ENCODE measurements at regions not wholly inside any gene's neighbourhood (a gene's known extent, or its start where the extent isn't known, plus 50 kb on each side); places are given as distances from the start of the nearest gene placed in this dataset.

GRCh38 chr19:13700621-13701020 is 63.7 kb upstream of the MRI1 start:
- H3K9me3 Mint-ChIP-seq, result peaks cover 14% of the 10 kb centered on the region
- POLR2A ChIA-PET, result no interaction called here
- DNase-seq (ENCODE audit: low spot score) (no peak), ATAC-seq (no peak)
- H3K27me3 Mint-ChIP-seq (ENCODE audit: low read depth), result peaks cover 18% of the 10 kb centered on the region
- no peak overlapping the region for H3K27ac Mint-ChIP-seq
- no peak for TF ChIP-seq CBFB (CRISPR knock-in tag; IDR thresholded peaks at IDR 0.05; ENCODE audit: low read depth)
- no peak for TF ChIP-seq TEAD1 (CRISPR knock-in tag; IDR thresholded peaks at IDR 0.05)
- TF ChIP-seq SOX15 (CRISPR knock-in tag; IDR thresholded peaks at IDR 0.05), result no peak
- TF ChIP-seq, protein P1, sequence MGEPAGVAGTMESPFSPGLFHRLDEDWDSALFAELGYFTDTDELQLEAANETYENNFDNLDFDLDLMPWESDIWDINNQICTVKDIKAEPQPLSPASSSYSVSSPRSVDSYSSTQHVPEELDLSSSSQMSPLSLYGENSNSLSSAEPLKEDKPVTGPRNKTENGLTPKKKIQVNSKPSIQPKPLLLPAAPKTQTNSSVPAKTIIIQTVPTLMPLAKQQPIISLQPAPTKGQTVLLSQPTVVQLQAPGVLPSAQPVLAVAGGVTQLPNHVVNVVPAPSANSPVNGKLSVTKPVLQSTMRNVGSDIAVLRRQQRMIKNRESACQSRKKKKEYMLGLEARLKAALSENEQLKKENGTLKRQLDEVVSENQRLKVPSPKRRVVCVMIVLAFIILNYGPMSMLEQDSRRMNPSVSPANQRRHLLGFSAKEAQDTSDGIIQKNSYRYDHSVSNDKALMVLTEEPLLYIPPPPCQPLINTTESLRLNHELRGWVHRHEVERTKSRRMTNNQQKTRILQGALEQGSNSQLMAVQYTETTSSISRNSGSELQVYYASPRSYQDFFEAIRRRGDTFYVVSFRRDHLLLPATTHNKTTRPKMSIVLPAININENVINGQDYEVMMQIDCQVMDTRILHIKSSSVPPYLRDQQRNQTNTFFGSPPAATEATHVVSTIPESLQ (CRISPR knock-in tag; IDR thresholded peaks at IDR 0.05), result no peak
- no peak for TF ChIP-seq HMGA2 (CRISPR knock-in tag; IDR thresholded peaks at IDR 0.05)
- TF ChIP-seq FOXP1 (CRISPR knock-in tag; IDR thresholded peaks at IDR 0.05; ENCODE audit: borderline replicate concordance), result no peak
- no peak for TF ChIP-seq OVOL2 (CRISPR knock-in tag; IDR thresholded peaks at IDR 0.05; ENCODE audit: borderline replicate concordance)
- TF ChIP-seq ZBTB43 (CRISPR knock-in tag; IDR thresholded peaks at IDR 0.05), result no peak
- H3K36me3 Mint-ChIP-seq, result peaks cover 5% of the 10 kb centered on the region; the same call in 1 of the 2 replicates
- H3K4me1 Mint-ChIP-seq, result no peaks in the 10 kb centered on the region
- CTCF ChIA-PET, result interaction anchor here (0.6 kb wide), 1 partner anchor 511 kb away, joined by 4 read pairs; no protein-coding TSS in a partner anchor
- no peak overlapping the region for H3K4me3 Mint-ChIP-seq

- POLR2A ChIA-PET, result no interaction called here
- H3K4me3 Mint-ChIP-seq, result no peak overlapping the region
- no peak for ATAC-seq
- TF ChIP-seq OVOL2 (CRISPR knock-in tag; IDR thresholded peaks at IDR 0.05; ENCODE audit: borderline replicate concordance) (no peak), HMGXB4 (CRISPR knock-in tag; IDR thresholded peaks at IDR 0.05) (no peak), AFF4 (CRISPR knock-in tag; IDR thresholded peaks at IDR 0.05; ENCODE audit: borderline replicate concordance) (no peak), NFE2L1 (CRISPR knock-in tag; IDR thresholded peaks at IDR 0.05) (no peak), NR2C2 (CRISPR knock-in tag; IDR thresholded peaks at IDR 0.05) (no peak), JUN (CRISPR knock-in tag; IDR thresholded peaks at IDR 0.05) (no peak), KAT7 (CRISPR knock-in tag; IDR thresholded peaks at IDR 0.05; ENCODE audit: borderline replicate concordance) (no peak), IRF1 (CRISPR knock-in tag; IDR thresholded peaks at IDR 0.05) (no peak), GTF2I (CRISPR knock-in tag; conservative IDR thresholded peaks at IDR 0.05) (no peak)
- TF ChIP-seq, protein P1 (CRISPR knock-in tag; IDR thresholded peaks at IDR 0.05), result no peak
- H3K4me1 Mint-ChIP-seq, result no peaks in the 10 kb centered on the region
- no peak for DNase-seq (ENCODE audit: low spot score)
- no peaks in the 10 kb centered on the region; the same call in 1 of the 2 replicates for H3K36me3 Mint-ChIP-seq
- H3K27ac Mint-ChIP-seq, result no peak overlapping the region
- peaks cover 7% of the 10 kb centered on the region; the same call in 1 of the 2 replicates for H3K9me3 Mint-ChIP-seq
- CTCF ChIA-PET, result interaction anchor here (0.6 kb wide), 1 partner anchor 510 kb away, joined by 4 read pairs; no protein-coding TSS in a partner anchor
- H3K27me3 Mint-ChIP-seq (ENCODE audit: low read depth), result peaks cover 18% of the 10 kb centered on the region
Measured at GRCh38 chr19:13699786-13700185, 64.5 kb upstream of the MRI1 start.

All from WTC11 (cell line).